ENCODE measurements at regions not wholly inside any gene's neighbourhood (a gene's known extent, or its start where the extent isn't known, plus 50 kb on each side); places are given as distances from the start of the nearest gene placed in this dataset.
"Not testable (repeated sequence)": the region's sequence is repeated elsewhere in the genome, so short reads cannot be mapped to it uniquely, and the experiment has no call there.

DNA sequence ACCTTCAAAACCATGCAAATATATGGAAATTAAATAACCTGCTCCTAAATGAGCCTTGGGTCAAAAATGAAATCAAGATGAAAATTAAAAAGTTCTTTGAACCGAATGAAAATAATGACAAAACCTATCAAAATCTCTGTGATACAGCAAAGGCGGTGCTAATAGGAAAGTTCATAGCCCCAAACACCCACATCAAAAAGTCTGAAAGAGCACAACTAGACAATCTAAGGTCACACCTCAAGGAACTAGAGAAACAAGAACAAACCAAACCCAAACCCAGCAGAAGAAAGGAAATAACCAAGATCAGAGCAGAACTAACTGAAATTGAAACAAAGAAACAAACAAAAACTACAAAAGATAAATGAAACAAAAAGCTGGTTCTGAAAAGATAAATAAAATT, 477.7 kb upstream of the ARHGEF26 start:
- not testable (repeated sequence) for TF ChIP-seq POLR2A, CTCF (IDR thresholded peaks at IDR 0.05)

All from testis (tissue), 2 donors.